ENCODE measurements at regions not wholly inside any gene's neighbourhood (a gene's known extent, or its start where the extent isn't known, plus 50 kb on each side); places are given as distances from the start of the nearest gene placed in this dataset.

DNA sequence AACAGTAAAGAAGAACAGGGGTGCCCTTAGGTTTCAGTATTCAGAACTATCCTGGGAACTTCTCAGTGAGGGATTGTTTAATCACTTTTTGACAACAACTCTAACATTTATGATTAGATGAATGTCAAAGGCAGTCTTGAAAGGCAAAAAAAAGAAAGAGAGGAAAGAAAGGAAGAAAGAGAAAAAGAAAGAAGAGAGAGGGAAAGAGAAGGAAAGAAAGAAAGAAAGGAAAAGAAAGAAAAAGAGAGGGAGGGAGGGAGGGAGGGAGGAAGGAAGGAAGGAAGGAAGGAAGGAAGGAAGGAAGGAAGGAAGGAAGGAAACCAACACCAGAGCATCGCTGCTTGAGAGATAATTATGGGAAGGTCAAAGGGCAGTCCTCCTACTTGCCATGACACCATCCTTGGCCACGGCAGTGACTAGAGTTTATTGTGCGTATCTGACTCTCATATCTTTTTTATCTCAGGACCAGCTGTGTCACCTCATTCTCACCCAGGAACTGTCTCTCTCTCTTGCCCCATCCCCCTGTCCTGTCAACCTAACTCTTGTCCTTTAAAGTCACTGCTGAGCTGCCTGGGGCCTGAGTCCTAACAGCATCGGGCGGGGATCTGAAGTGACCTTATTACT is 96.8 kb upstream of the ATXN1 start:
- TF ChIP-seq, protein P1, sequence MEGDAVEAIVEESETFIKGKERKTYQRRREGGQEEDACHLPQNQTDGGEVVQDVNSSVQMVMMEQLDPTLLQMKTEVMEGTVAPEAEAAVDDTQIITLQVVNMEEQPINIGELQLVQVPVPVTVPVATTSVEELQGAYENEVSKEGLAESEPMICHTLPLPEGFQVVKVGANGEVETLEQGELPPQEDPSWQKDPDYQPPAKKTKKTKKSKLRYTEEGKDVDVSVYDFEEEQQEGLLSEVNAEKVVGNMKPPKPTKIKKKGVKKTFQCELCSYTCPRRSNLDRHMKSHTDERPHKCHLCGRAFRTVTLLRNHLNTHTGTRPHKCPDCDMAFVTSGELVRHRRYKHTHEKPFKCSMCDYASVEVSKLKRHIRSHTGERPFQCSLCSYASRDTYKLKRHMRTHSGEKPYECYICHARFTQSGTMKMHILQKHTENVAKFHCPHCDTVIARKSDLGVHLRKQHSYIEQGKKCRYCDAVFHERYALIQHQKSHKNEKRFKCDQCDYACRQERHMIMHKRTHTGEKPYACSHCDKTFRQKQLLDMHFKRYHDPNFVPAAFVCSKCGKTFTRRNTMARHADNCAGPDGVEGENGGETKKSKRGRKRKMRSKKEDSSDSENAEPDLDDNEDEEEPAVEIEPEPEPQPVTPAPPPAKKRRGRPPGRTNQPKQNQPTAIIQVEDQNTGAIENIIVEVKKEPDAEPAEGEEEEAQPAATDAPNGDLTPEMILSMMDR (conservative IDR thresholded peaks at IDR 0.05) = no peak
- no peak for TF ChIP-seq ZFX (IDR thresholded peaks at IDR 0.05)
